Endothelial cell of umbilical vein (primary cell): ENCODE measurements at regions not wholly inside any gene's neighbourhood (a gene's known extent, or its start where the extent isn't known, plus 50 kb on each side); places are given as distances from the start of the nearest gene placed in this dataset.

Source experiments
- BruUV-seq: library from RNA; stranded (reverse); fragments of 400-500 nt; replicated peaks from 2 replicates; lab custom pipeline; 2021; lab: Mats Ljungman, UMichigan
- CTCF ChIA-PET: fragments of 300-600, 350-600 bp; sonication (Branson Sonifier 250); formaldehyde crosslinking; loops from one replicate; lab custom pipeline; 2021; ENCODE audit warnings: antibody characterized with exemption, inconsistent platforms; lab: Charles Lee
- POLR2A ChIA-PET: fragments of 300-600, 350-600 bp; sonication (Branson Sonifier 250); formaldehyde crosslinking; loops from one replicate; lab custom pipeline; 2021; ENCODE audit warnings: antibody characterized with exemption, inconsistent platforms; lab: Charles Lee
- DNase-seq: peaks from one replicate; pipeline ENCODE4 v3.0.0-alpha.2; 2011; ENCODE audit warnings: low read depth, low spot score
- FAIRE-seq: peaks from 2 replicates; lab custom pipeline; 2011; peaks lifted over from hg19 to GRCh38; lab: Jason Lieb, UNC
- H2AFZ ChIP-seq: 2 replicates; pipeline ENCODE4 v1.6.0; 2012; ENCODE audit warnings: low read depth, low read length, control low read depth, inconsistent platforms
- H3K27ac ChIP-seq: 2 replicates; pipeline ENCODE4 v1.5.1; 2011; ENCODE audit warnings: low read depth, mild to moderate bottlenecking, control low read depth, low read length, moderate library complexity; ENCODE audit not compliant: insufficient read depth
- H3K27me3 ChIP-seq, 2 experiments: 2 replicates each; pipeline versions ENCODE4 v1.6.0 to v1.6.1; 2011; ENCODE audit warnings: low read length in 2 of 2, mixed read lengths in 1 of 2; ENCODE audit not compliant: control insufficient read depth in 2 of 2, insufficient read depth in 2 of 2
- H3K36me3 ChIP-seq, 2 experiments: 2 replicates in 1 of 2; 3 replicates in 1 of 2; pipeline ENCODE4 v1.5.1; 2011; ENCODE audit warnings: low read length in 2 of 2, mild to moderate bottlenecking in 1 of 2, moderate library complexity in 1 of 2; ENCODE audit not compliant: control insufficient read depth in 2 of 2, insufficient read depth in 2 of 2; ENCODE audit errors: extremely low read depth in 1 of 2
- H3K4me1 ChIP-seq: 3 replicates; pipeline ENCODE4 v1.5.1; 2011; ENCODE audit warnings: mild to moderate bottlenecking, low read length; ENCODE audit not compliant: control insufficient read depth, insufficient read depth; ENCODE audit errors: extremely low read depth
- H3K4me2 ChIP-seq: 2 replicates; pipeline ENCODE4 v1.6.1; 2011; ENCODE audit warnings: low read length, control low read depth, mixed read lengths; ENCODE audit not compliant: insufficient read depth
- H3K4me3 ChIP-seq, 3 experiments: fragments of 200-600 bp in 1 of 3; sonication (generic), shearing (Covaris generic) in 1 of 3; replicated peaks in 1 of 3; 2 replicates each; pipeline ENCODE4 v1.5.1; 2011 to 2016; ENCODE audit warnings: control low read depth in 3 of 3, low read length in 3 of 3, mild to moderate bottlenecking in 2 of 3, inconsistent platforms in 1 of 3, low read depth in 1 of 3, moderate library complexity in 1 of 3; ENCODE audit not compliant: insufficient read depth in 1 of 3
- H3K79me2 ChIP-seq: 2 replicates; pipeline ENCODE4 v1.6.0; 2012; ENCODE audit warnings: low read length, inconsistent platforms; ENCODE audit not compliant: control insufficient read depth, insufficient read depth
- H3K9ac ChIP-seq: replicated peaks from 2 replicates; pipeline ENCODE3; 2011; ENCODE audit warnings: low read length, control low read depth; ENCODE audit not compliant: insufficient read depth; ENCODE audit errors: extremely low read depth
- H3K9me1 ChIP-seq: replicated peaks from 3 replicates; pipeline ENCODE4 v1.6.0; 2011; ENCODE audit warnings: mild to moderate bottlenecking, low read length; ENCODE audit not compliant: control insufficient read depth, insufficient read depth; ENCODE audit errors: extremely low read depth
- H3K9me3 ChIP-seq: replicated peaks from 2 replicates; pipeline ENCODE4 v1.5.1; 2012; ENCODE audit warnings: low read length, inconsistent platforms; ENCODE audit not compliant: control insufficient read depth, insufficient read depth
- H4K20me1 ChIP-seq: replicated peaks from 2 replicates; pipeline ENCODE3; 2011; ENCODE audit warnings: mild to moderate bottlenecking, low read length; ENCODE audit not compliant: control insufficient read depth, insufficient read depth; ENCODE audit errors: extremely low read depth
- CTCF ChIP-seq, 2 donors: IDR thresholded peaks; 1 replicate in 1 of 2; 2 replicates in 1 of 2; pipeline ENCODE4 v1.5.1; 2011; ENCODE audit warnings: low read length in 2 of 2, mild to moderate bottlenecking in 2 of 2, moderate library complexity in 2 of 2, control low read depth in 1 of 2, inconsistent platforms in 1 of 2, low read depth in 1 of 2; ENCODE audit not compliant: insufficient read depth in 1 of 2; ENCODE audit errors: extremely low read depth in 1 of 2
- EZH2 ChIP-seq: IDR thresholded peaks from 2 replicates; pipeline ENCODE4 v1.6.1; 2012; ENCODE audit warnings: borderline replicate concordance, low read depth, mild to moderate bottlenecking, moderate library complexity, low read length, inconsistent platforms; ENCODE audit not compliant: severe bottlenecking
- FOS ChIP-seq: IDR thresholded peaks from 2 replicates; pipeline ENCODE4 v1.6.1; 2011; ENCODE audit warnings: mild to moderate bottlenecking, low read length, moderate library complexity, borderline replicate concordance; ENCODE audit not compliant: insufficient read depth
- GATA2 ChIP-seq: IDR thresholded peaks from 2 replicates; pipeline ENCODE4 v1.7.0; 2011; ENCODE audit warnings: low read depth, mild to moderate bottlenecking, moderate library complexity, mixed read lengths, low read length; ENCODE audit not compliant: insufficient read length, insufficient read depth
- JUN ChIP-seq: IDR thresholded peaks from 2 replicates; pipeline ENCODE4 v1.6.1; 2011; ENCODE audit warnings: borderline replicate concordance, low read depth; ENCODE audit not compliant: insufficient read length, insufficient read depth
- MAX ChIP-seq: IDR thresholded peaks from 2 replicates; pipeline ENCODE4 v1.6.1; 2011; ENCODE audit not compliant: insufficient read depth, insufficient read length
- MYC ChIP-seq: IDR thresholded peaks from one replicate; pipeline ENCODE4 v1.6.1; 2011; ENCODE audit warnings: mild to moderate bottlenecking, low read depth, low read length
- POLR2A ChIP-seq: IDR thresholded peaks from 2 replicates; pipeline ENCODE4 v1.6.1; 2012; ENCODE audit warnings: low read depth, mild to moderate bottlenecking, control low read depth, low read length
- POLR2AphosphoS5 ChIP-seq: IDR thresholded peaks from 2 replicates; pipeline ENCODE4 v1.6.1; 2012; ENCODE audit warnings: low read depth, mild to moderate bottlenecking, control low read depth, low read length, moderate library complexity; ENCODE audit not compliant: insufficient read depth
- dilution Hi-C: fragments of 300-500 bp; cut with MboI; formaldehyde crosslinking; loops from one replicate; pipeline ENCODE4 v1.15.0; 2019; ENCODE audit warnings: low sequenced_read_pairs; ENCODE audit not compliant: extremely low pct_ligation_motif_present
- intact Hi-C: fragments of 100-400 bp; cut with micrococcal nuclease; formaldehyde crosslinking; loops from one replicate; pipeline ENCODE4 v1.10.0; 2022

GRCh38 chr4:32477518-32477917 lies 1757.3 kb downstream of the PCDH7 start:
- POLR2A ChIA-PET, result no interaction called here
- dilution Hi-C loops (no loop called here), intact Hi-C loops (no loop called here)
- CTCF ChIA-PET, result no interaction called here
- DNase-seq (no peak), FAIRE-seq (no peak)
- no peaks in the 10 kb centered on the region for H3K79me2 ChIP-seq
- no peak overlapping the region for H3K4me2 ChIP-seq
- H2AFZ ChIP-seq, result no peak overlapping the region
- no TSS peak for BruUV-seq
- no peaks in the 10 kb centered on the region for H3K27me3 ChIP-seq
- TF ChIP-seq POLR2A (no peak), JUN (no peak), FOS (no peak), MAX (no peak), CTCF (IDR thresholded peaks at IDR 0.05; ENCODE audit: extremely low read depth in 1 of 2, insufficient read depth in 1 of 2, low read depth in 1 of 2, low read length in 2 of 2) (no peak), MYC (no peak), GATA2 (no peak), EZH2 (no peak), POLR2AphosphoS5 (no peak)
- H3K4me3 ChIP-seq, result no peak overlapping the region
- no peaks in the 10 kb centered on the region for H3K9me3 ChIP-seq
- H3K9ac ChIP-seq, result no peak overlapping the region
- no peaks in the 10 kb centered on the region for H4K20me1 ChIP-seq
- no peaks in the 10 kb centered on the region for H3K36me3 ChIP-seq
- H3K4me1 ChIP-seq, result no peaks in the 10 kb centered on the region
- no peaks in the 10 kb centered on the region for H3K9me1 ChIP-seq
- H3K27ac ChIP-seq, result no peak overlapping the region
